Mesendoderm (in vitro differentiated cells): ENCODE measurements at regions not wholly inside any gene's neighbourhood (a gene's known extent, or its start where the extent isn't known, plus 50 kb on each side); places are given as distances from the start of the nearest gene placed in this dataset.

Source experiments
- DNase-seq: peaks from one replicate; pipeline ENCODE4 v3.0.0; 2013
- H2AK5ac ChIP-seq: 2 replicates; pipeline ENCODE4 v1.6.1; 2013; ENCODE audit warnings: low read length, inconsistent platforms
- H2BK120ac ChIP-seq: 2 replicates; pipeline ENCODE4 v1.6.1; 2013; ENCODE audit warnings: low read depth, mild to moderate bottlenecking, low read length, moderate library complexity, mixed read lengths
- H2BK15ac ChIP-seq: replicated peaks from 2 replicates; pipeline ENCODE4 v1.6.1; 2013; ENCODE audit warnings: low read depth, mild to moderate bottlenecking, moderate library complexity
- H2BK5ac ChIP-seq: 2 replicates; pipeline ENCODE4 v1.6.1; 2013; ENCODE audit warnings: low read length, inconsistent platforms
- H3K18ac ChIP-seq: 2 replicates; pipeline ENCODE4 v1.6.1; 2013; ENCODE audit warnings: mild to moderate bottlenecking, low read length, mixed read lengths
- H3K23ac ChIP-seq: one replicate; pipeline ENCODE4 v1.6.1; 2013; ENCODE audit warnings: low read length
- H3K27ac ChIP-seq: 2 replicates; pipeline ENCODE4 v1.5.1; 2013; ENCODE audit warnings: low read depth, mild to moderate bottlenecking, inconsistent platforms, low read length, moderate library complexity
- H3K27me3 ChIP-seq: 2 replicates; pipeline ENCODE4 v1.6.1; 2013; ENCODE audit warnings: low read length, control low read depth, mild to moderate bottlenecking, inconsistent platforms; ENCODE audit not compliant: insufficient read depth, poor library complexity
- H3K36me3 ChIP-seq: 2 replicates; pipeline ENCODE4 v1.6.1; 2013; ENCODE audit warnings: low read length, inconsistent platforms; ENCODE audit not compliant: control insufficient read depth, insufficient read depth
- H3K4ac ChIP-seq: one replicate; pipeline ENCODE4 v1.6.1; 2013; ENCODE audit warnings: low read depth, mild to moderate bottlenecking, low read length, moderate library complexity
- H3K4me1 ChIP-seq: 2 replicates; pipeline ENCODE4 v1.6.1; 2013; ENCODE audit warnings: low read depth, low read length, inconsistent platforms; ENCODE audit not compliant: control insufficient read depth
- H3K4me2 ChIP-seq: 2 replicates; pipeline ENCODE4 v1.6.1; 2013; ENCODE audit warnings: low read length
- H3K4me3 ChIP-seq: 2 replicates; pipeline ENCODE4 v1.5.1; 2013; ENCODE audit warnings: mild to moderate bottlenecking, low read length
- H3K56ac ChIP-seq: one replicate; pipeline ENCODE4 v1.6.1; 2013; ENCODE audit warnings: low read length
- H3K79me1 ChIP-seq: 2 replicates; pipeline ENCODE4 v1.6.1; 2013; ENCODE audit warnings: low read length, inconsistent platforms
- H3K79me2 ChIP-seq: 2 replicates; pipeline ENCODE4 v1.6.1; 2013; ENCODE audit warnings: mild to moderate bottlenecking, low read length; ENCODE audit not compliant: control insufficient read depth, insufficient read depth
- H3K9ac ChIP-seq: 2 replicates; pipeline ENCODE4 v1.6.1; 2013; ENCODE audit warnings: low read length, inconsistent platforms
- H4K5ac ChIP-seq: one replicate; pipeline ENCODE4 v1.6.1; 2013; ENCODE audit warnings: low read length
- H4K8ac ChIP-seq: one replicate; pipeline ENCODE4 v1.6.1; 2013; ENCODE audit warnings: low read depth, mild to moderate bottlenecking, control low read depth, low read length, moderate library complexity
- WGBS: extraction: QIAGEN DNeasy Blood & Tissue Kit; methylation state at CpG from one replicate; pipeline ENCODE4 v1.1.7; 2013; ENCODE audit warnings: low lambda C conversion rate, missing lambda C conversion rate; ENCODE audit not compliant: insufficient coverage; ENCODE audit errors: extremely low coverage; 5-methylcytosine and 5-hydroxymethylcytosine counted together

DNA sequence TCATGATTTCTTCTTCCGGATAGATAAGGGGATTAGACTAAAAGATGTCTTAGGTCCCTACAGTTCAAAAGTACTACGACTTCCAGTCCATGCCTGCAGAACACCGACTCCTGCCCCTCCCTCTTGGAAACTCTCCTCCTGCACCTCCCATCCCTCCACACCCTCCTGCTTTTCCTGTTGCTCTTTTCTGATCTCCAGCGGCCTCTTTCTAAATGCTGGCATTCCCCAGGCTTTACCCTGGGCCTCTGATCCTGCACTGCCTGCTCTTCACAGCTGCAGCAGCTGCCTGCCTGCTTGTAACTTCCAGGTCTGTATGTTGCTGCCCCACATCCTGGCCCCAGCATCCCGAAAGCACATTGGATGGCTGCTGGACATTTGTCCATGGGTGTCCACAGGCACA lies 154.2 kb downstream of the KCNJ12 start:
- no peak for DNase-seq
- H2BK120ac ChIP-seq = no peak overlapping the region

DNA sequence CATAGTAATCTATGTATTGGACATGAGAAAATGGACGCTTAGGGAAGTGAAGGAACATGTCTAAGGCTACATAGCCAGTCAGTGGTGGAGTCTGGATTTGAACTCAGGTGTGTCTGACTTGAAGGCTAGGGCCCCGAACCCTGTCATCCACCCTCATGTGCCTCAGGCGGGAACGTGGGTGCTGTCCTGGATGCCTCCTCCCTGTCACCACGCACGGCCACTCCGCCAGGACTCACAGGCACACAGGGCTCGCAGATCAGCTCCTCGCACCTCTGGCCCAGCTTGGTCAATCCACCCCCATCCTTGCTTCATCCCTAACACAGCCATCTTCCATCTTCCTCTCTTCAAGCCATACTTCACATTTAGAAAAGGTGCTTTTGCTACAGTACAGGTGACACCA lies 154.7 kb downstream of the KCNJ12 start:
- no peak overlapping the region for H2AK5ac ChIP-seq

More for the DNA sequence above, 154.2 kb downstream of the KCNJ12 start:
- H3K4me1 ChIP-seq = no peaks in the 10 kb centered on the region
- H3K79me1 ChIP-seq = no peaks in the 10 kb centered on the region
- H2BK5ac ChIP-seq = no peak overlapping the region
- no peak overlapping the region for H3K4me3 ChIP-seq
- H3K18ac ChIP-seq = no peak overlapping the region
- no peak overlapping the region for H3K56ac ChIP-seq
- no peaks in the 10 kb centered on the region for H3K36me3 ChIP-seq
- no CpG with 5 or more reads among the region's 5 CpGs for WGBS
- no peak overlapping the region for H3K4ac ChIP-seq
- H2AK5ac ChIP-seq = no peak overlapping the region
- no peaks in the 10 kb centered on the region for H3K27me3 ChIP-seq
- H4K5ac ChIP-seq = no peak overlapping the region
- H3K4me2 ChIP-seq = no peak overlapping the region
- H3K23ac ChIP-seq = no peak overlapping the region
- H3K9ac ChIP-seq = no peak overlapping the region
- no peaks in the 10 kb centered on the region for H3K79me2 ChIP-seq
- H4K8ac ChIP-seq = no peak overlapping the region
- H3K27ac ChIP-seq = no peak overlapping the region
- H2BK15ac ChIP-seq = no peak overlapping the region

DNA sequence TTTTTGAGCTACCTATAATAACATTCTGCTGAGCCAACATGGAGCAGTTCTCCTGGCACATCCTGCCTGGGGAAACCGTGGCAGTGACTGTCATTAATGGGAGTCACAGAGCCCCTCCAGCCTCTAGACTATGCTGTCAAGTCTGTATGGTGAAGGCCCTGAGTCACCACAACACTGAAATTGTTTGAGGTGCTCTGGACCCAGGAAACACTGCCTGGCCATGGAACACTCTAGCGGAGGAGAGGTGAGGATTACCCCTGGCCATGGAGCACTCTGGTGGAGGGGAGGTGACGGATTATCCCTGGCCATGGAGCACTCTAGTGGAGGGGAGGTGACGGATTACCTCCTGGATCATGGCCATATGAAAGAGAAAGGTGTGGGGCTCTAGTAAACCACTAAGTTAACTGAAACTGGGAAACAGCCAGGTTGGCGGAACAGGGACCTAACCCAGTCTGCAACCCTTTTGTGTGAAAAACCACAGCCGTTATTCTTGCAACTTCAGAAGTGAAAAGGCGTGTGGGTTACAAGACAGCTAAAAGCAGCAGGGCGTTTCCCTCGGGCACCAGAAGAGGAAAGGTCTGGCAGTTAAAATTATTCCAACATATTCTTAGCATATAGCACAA lies 156.7 kb downstream of the KCNJ12 start:
- H3K27ac ChIP-seq = no peak overlapping the region
- no peaks in the 10 kb centered on the region for H3K79me2 ChIP-seq
- no peak overlapping the region for H3K9ac ChIP-seq
- no peak overlapping the region for H3K4ac ChIP-seq
- no peak overlapping the region for H4K5ac ChIP-seq
- no peak overlapping the region for H3K4me2 ChIP-seq
- no peak overlapping the region for H4K8ac ChIP-seq
- H2BK15ac ChIP-seq = no peak overlapping the region
- H3K23ac ChIP-seq = no peak overlapping the region
- no peak overlapping the region for H3K56ac ChIP-seq
- H2BK5ac ChIP-seq = no peak overlapping the region
- no CpG with 5 or more reads among the region's 9 CpGs for WGBS
- H3K27me3 ChIP-seq = no peaks in the 10 kb centered on the region
- H2BK120ac ChIP-seq = no peak overlapping the region
- H2AK5ac ChIP-seq = no peak overlapping the region
- no peak for DNase-seq
- H3K79me1 ChIP-seq = no peaks in the 10 kb centered on the region
- no peak overlapping the region for H3K18ac ChIP-seq
- H3K4me3 ChIP-seq = no peak overlapping the region
- H3K36me3 ChIP-seq = no peaks in the 10 kb centered on the region
- no peaks in the 10 kb centered on the region for H3K4me1 ChIP-seq

More for the DNA sequence above, 154.7 kb downstream of the KCNJ12 start:
- Histone ChIP-seq H2BK5ac (no peak overlapping the region), H4K8ac (no peak overlapping the region), H3K79me1 (no peaks in the 10 kb centered on the region), H2BK15ac (no peak overlapping the region), H3K4me2 (no peak overlapping the region), H3K18ac (no peak overlapping the region), H3K9ac (no peak overlapping the region), H3K56ac (no peak overlapping the region), H3K4ac (no peak overlapping the region), H3K79me2 (no peaks in the 10 kb centered on the region), H3K4me1 (no peaks in the 10 kb centered on the region), H3K23ac (no peak overlapping the region), H3K36me3 (no peaks in the 10 kb centered on the region), H4K5ac (no peak overlapping the region), H3K27me3 (no peaks in the 10 kb centered on the region), H3K27ac (no peak overlapping the region), H3K4me3 (no peak overlapping the region), H2BK120ac (no peak overlapping the region)
- WGBS = no CpG with 5 or more reads among the region's 9 CpGs
- DNase-seq = no peak

DNA sequence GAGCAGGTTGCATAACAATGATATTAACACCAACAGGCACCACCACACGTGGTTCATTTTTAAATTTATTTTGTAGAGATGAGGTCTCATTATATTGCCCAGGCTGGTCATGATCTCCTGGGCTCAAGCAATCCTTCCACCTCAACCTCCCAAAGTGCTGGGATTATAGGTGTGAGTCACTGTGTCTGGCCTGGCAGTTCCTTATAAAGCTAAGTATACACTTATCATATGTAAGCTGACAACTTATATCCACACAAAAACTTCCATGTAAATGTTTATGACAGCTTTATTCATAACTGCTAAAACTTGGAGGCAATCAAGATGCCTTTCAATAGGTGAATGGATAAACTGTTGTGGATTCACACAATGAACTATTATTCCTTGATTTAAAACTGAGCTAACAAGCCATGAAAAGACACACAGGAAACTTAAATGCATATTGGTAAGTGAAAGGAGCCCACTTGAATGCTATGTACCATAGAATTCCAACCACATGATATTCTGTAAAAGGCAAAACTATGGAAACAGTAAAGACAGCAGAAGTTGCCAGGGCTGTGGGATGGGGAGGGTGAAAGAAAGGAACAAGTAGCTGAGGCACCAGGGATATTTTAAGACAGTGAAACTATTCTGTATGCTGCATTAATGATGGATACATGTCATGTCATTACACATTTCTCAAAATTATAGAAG lies 156.5 kb upstream of the KCNJ18 start:
- Histone ChIP-seq H3K18ac (no peak overlapping the region), H3K4me1 (no peaks in the 10 kb centered on the region), H2AK5ac (no peak overlapping the region), H3K27me3 (no peaks in the 10 kb centered on the region), H3K4me2 (no peak overlapping the region), H3K4ac (no peak overlapping the region), H3K79me1 (no peaks in the 10 kb centered on the region), H4K8ac (no peak overlapping the region), H4K5ac (no peak overlapping the region), H2BK120ac (no peak overlapping the region), H2BK5ac (no peak overlapping the region), H3K23ac (no peak overlapping the region), H3K27ac (no peak overlapping the region), H3K79me2 (no peaks in the 10 kb centered on the region), H3K56ac (no peak overlapping the region), H3K9ac (no peak overlapping the region), H3K4me3 (no peak overlapping the region), H3K36me3 (no peaks in the 10 kb centered on the region), H2BK15ac (no peak overlapping the region)
- no peak for DNase-seq
- no CpG with 5 or more reads among the region's 1 CpG for WGBS

DNA sequence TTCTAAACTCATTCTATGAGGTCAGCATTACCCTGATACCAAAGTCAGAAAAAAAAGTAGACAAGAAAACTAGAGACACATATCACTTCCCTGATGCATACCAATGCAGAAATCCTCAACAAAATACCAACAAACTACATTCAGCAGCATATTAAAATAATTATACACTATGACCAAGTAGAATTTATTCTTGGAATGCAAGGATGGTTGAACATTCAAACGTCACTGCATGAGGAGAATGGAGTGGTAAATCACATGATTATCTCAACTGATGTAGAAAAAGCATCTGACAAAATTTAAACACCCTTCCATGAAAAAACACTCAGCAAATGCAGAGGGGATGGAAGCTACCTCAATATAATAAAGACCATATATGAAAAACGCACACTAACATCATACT lies 155.0 kb upstream of the KCNJ18 start:
- no peak overlapping the region for H3K18ac ChIP-seq
- no peak overlapping the region for H3K27ac ChIP-seq
- DNase-seq = no peak
- no peak overlapping the region for H2BK120ac ChIP-seq
- H3K79me1 ChIP-seq = no peaks in the 10 kb centered on the region
- no peaks in the 10 kb centered on the region for H3K4me1 ChIP-seq
- H3K4me3 ChIP-seq = no peak overlapping the region
- H4K5ac ChIP-seq = no peak overlapping the region
- H3K4ac ChIP-seq = no peak overlapping the region
- no peak overlapping the region for H3K56ac ChIP-seq
- H2AK5ac ChIP-seq = no peak overlapping the region
- H3K4me2 ChIP-seq = no peak overlapping the region
- no peak overlapping the region for H4K8ac ChIP-seq
- no peak overlapping the region for H3K23ac ChIP-seq
- no CpG with 5 or more reads among the region's 2 CpGs for WGBS
- no peak overlapping the region for H3K9ac ChIP-seq
- no peak overlapping the region for H2BK15ac ChIP-seq
- H3K36me3 ChIP-seq = peaks cover 1% of the 10 kb centered on the region
- no peak overlapping the region for H2BK5ac ChIP-seq
- no peaks in the 10 kb centered on the region for H3K27me3 ChIP-seq
- no peaks in the 10 kb centered on the region for H3K79me2 ChIP-seq

DNA sequence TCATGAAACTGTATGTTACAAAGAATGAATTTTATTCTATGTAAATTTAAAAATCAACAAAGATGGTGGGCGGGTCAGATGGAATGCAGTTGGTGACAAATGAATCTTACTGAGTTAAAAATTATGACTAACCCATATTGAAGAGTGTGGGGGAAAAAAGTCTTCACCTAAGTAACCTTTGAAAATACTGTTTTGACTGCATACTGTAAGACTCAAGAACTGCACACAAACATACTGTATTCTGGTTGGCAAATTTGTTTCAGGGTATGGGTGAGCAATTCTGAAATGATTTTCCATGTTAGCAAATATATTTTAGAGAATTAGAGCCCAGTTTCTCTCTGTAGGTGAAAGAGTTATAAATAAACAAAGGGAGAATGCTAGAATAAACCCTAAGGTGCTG lies 153.7 kb upstream of the KCNJ18 start:
- Histone ChIP-seq H2AK5ac (no peak overlapping the region), H3K27ac (no peak overlapping the region), H3K9ac (no peak overlapping the region), H3K36me3 (peaks cover 1% of the 10 kb centered on the region), H2BK15ac (no peak overlapping the region), H3K79me1 (no peaks in the 10 kb centered on the region), H3K18ac (no peak overlapping the region), H2BK120ac (no peak overlapping the region), H4K5ac (no peak overlapping the region), H3K27me3 (no peaks in the 10 kb centered on the region), H2BK5ac (no peak overlapping the region), H3K4ac (no peak overlapping the region), H3K56ac (no peak overlapping the region), H3K4me1 (no peaks in the 10 kb centered on the region), H4K8ac (no peak overlapping the region), H3K23ac (no peak overlapping the region), H3K4me2 (no peak overlapping the region), H3K4me3 (no peak overlapping the region), H3K79me2 (no peaks in the 10 kb centered on the region)
- DNase-seq = no peak
- WGBS = no CpG with 5 or more reads among the region's 1 CpG
